Neural cell (in vitro differentiated cells): ENCODE measurements at regions not wholly inside any gene's neighbourhood (a gene's known extent, or its start where the extent isn't known, plus 50 kb on each side); places are given as distances from the start of the nearest gene placed in this dataset.

Source experiments
- CTCF ChIP-seq: fragments of 450-650 bp; IDR thresholded peaks from 2 replicates; pipeline ENCODE4 v1.5.1; 2014; ENCODE audit warnings: antibody characterized with exemption, mild to moderate bottlenecking, moderate library complexity; ENCODE audit not compliant: poor library complexity, severe bottlenecking
- EZH2 ChIP-seq: fragments of 200-600, 300-800 bp; shearing (Covaris generic), sonication (generic); IDR thresholded peaks from 2 replicates; pipeline ENCODE4 v1.6.1; 2014; ENCODE audit warnings: antibody characterized with exemption, low read length, borderline replicate concordance, mild to moderate bottlenecking; ENCODE audit not compliant: insufficient read depth, poor library complexity, severe bottlenecking
- MXI1 ChIP-seq: fragments of 450-650 bp; conservative IDR thresholded peaks from 2 replicates; pipeline ENCODE4 v1.6.1; 2014; ENCODE audit warnings: antibody characterized with exemption, mild to moderate bottlenecking; ENCODE audit not compliant: poor library complexity, severe bottlenecking
- POLR2AphosphoS5 ChIP-seq: IDR thresholded peaks from 2 replicates; pipeline ENCODE4 v1.6.1; 2012
- RAD21 ChIP-seq: fragments of 450-650 bp; conservative IDR thresholded peaks from 2 replicates; pipeline ENCODE4 v1.6.1; 2014; ENCODE audit warnings: antibody characterized with exemption, mild to moderate bottlenecking, moderate library complexity
- REST ChIP-seq: IDR thresholded peaks from 2 replicates; pipeline ENCODE4 v1.6.1; 2012; ENCODE audit warnings: borderline replicate concordance
- TAF1 ChIP-seq: IDR thresholded peaks from 2 replicates; pipeline ENCODE4 v1.6.1; 2012; ENCODE audit warnings: low read depth

- TF ChIP-seq CTCF (no peak), REST (no peak), TAF1 (no peak), RAD21 (no peak), EZH2 (no peak), POLR2AphosphoS5 (no peak), MXI1 (no peak)
Observed at GRCh38 chr12:3352230-3352629, 138.8 kb upstream of the PRMT8 start.
